Activated CD8-positive, alpha-beta memory T cell treated with anti-CD3 and anti-CD28 coated beads, Interleukin-2, amount 50 U/mL, for 24 hours (primary cell): ENCODE measurements at regions not wholly inside any gene's neighbourhood (a gene's known extent, or its start where the extent isn't known, plus 50 kb on each side); places are given as distances from the start of the nearest gene placed in this dataset.

Experiments used
- DNase-seq: peaks from one replicate; pipeline ENCODE4 v3.0.0-alpha.2; 2020; ENCODE audit errors: extremely low read depth

- no peak for DNase-seq
Measured at GRCh38 chr2:191610756-191611155, 67.2 kb upstream of the NABP1 start.

GRCh38 chr2:191611614-191612013 is 66.3 kb upstream of the NABP1 start:
- DNase-seq = no peak

DNA sequence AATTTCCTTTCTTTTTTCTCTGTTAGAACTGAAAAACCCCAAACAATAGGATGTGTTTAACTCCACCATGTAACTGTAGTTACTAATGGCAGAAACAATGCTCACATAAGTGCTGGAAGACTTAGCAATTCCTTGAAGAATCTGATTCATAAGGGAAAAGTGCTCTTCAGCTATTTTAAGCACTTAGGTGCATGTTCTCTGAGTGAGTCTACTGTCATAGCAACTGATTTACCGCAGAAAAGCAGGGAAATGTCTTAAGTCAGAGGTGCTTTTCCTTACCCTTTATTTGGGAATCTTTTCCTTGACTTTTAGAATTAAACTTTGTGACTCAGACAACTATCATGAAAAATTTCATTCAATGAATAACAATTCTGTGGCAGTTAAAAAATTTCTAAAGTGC is 65.4 kb upstream of the NABP1 start:
- DNase-seq = no peak

DNA sequence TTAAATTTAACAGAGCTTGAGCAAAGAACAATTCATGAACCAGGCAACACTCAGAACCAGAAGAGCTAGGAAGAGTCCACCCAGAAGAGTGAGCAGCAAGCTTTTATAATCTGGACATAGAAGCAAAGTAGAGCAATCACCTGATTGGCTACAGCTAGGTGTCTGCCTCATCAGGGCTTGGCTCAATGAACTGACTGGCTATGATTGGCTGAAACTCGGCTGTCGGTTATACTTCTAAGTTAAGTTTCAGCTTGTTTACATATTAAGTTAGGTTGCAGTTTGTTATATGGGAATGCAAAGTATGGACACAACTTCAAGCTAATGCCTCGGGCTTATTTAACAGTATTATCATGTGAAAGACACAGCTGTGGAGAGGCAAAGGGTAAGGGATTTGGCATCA is 63.2 kb upstream of the NABP1 start:
- DNase-seq = no peak

GRCh38 chr2:191615596-191615995 is 62.3 kb upstream of the NABP1 start:
- no peak for DNase-seq

DNA sequence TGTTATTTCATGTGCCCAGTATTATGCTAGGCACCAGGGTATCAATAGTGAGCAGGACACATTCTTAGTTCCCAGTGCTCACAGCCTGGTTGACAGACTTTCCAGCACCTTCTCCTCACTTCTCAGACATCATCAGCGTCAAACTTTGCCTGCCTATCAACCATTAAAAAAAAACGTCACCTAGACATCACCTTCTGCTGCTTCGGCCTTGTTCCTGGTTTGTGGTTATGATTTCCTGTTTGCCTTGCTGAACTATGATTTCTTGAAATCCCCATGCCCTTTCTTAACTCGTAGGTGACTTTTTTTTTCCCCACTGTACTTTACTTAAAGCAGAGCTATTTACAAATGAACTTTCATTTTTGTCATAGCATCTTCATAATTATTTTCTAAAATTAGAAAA is 60.4 kb upstream of the NABP1 start:
- no peak for DNase-seq

DNA sequence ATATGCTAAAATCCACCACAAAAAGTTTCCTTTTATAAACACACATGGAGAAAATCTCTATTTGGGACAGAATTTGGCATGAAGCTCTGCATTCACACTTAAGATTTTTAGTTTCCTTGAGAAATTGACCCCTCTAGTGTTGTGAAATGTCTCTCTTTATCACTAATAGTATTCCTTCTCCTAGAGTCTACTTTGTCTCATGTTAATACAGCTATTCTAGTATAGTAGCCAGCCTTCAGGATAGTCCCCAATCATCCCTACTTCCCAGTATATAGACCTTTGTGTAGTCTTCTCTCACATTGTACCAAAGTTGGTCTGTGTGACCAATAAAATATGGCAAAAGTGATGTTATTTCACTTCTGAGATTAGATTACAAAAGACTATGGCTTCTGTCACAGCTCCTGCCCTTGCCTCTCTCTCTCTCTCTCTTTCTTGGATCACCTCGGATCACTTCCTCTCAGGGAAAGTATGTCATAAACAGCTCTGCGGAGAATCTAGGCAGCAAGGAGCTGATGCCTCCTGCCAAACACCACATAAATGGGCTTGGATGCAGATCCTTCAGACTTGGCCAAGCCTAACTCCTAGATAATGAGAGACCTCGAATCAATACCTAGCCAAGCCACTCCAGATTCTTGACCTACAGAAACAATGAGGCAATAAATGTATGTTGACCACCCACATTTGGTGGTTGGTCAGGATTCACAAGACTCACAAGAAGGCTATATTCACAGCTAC is 59.7 kb upstream of the NABP1 start:
- DNase-seq = no peak

- DNase-seq = no peak
Measured at GRCh38 chr2:191618786-191619185, 59.1 kb upstream of the NABP1 start.

GRCh38 chr2:191620144-191620543 is 57.8 kb upstream of the NABP1 start:
- no peak for DNase-seq

DNA sequence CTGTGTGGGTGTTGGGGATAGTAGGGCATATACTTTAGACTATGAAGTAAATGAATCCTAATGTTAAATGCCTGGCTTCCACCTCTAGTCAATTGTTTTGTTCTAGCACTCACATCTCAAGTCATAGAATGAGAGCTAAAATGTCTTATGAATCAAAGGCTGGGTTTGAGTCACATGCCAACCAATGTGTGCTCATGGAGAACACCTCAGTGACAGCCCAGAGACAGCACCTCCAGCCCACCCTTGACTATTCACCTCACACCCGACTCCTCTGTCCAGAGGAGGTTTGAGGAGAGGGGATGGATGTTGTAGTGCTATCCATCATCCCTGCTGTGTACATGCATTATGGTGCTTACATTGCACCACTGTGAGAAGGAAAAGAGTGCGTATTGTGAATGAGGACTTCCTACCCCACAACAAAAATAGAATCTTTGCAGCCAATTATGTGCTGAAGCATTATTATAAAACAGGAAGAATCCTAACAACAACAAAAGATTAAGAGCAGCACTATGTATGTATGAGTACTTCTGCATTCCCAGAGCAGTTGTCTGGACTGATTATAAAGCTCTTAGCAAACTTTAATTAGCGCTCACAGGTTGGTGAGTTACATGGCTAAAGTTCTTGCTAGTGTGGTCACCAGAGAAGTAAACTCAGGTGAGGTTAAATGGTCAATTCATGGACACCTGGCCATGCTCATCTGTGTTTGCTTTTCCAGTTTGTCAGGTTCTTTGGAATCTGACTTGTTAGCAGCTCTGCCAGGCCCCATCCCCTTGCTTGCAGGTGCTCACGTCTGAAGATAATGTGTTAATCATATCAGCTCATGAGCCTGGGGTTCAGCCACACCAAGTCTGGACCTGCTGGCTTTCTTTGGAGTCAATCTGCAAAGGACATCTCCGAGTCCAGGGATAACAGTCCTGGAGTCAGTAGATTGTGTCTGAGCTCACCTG is 55.3 kb upstream of the NABP1 start:
- no peak for DNase-seq

DNA sequence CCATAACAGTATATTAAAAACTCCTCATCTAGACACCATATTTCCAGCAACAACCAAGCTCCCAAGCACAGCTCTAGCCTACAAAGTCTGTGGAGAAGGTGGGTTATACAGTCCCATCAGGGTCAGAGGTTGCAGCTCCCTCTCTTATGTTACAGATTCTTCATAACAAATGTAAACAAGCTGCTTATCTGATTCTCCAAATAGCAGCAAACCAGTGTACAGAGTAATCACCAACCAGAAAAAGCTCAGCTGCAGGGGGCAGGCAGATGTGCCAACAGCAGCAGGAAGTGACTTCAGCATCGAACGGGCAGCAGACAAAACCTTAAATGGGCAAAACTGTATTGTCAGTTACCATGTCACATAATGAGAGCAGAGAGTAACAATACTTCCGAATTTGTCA is 52.9 kb upstream of the NABP1 start:
- no peak for DNase-seq

DNA sequence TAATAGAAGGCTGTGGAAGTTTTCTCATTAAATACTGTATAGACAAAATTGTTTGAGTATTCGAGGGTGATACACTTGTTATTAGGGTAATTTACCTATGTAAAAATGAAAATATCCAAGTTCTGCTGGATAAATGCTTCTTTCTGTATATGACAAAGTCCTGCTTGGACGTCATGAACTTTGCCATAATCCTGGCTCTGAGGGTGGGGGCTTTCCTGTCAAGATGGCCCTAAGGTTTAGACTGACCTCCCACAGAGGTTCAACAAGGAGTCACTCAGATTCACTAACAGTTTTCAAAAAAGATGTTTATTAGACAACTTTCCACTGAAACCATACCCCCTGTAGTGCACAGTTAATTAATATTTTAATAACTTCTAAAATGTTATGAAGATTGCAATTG is 52.5 kb upstream of the NABP1 start:
- no peak for DNase-seq

- no peak for DNase-seq
Measured at GRCh38 chr2:191626497-191627151, 51.3 kb upstream of the NABP1 start.

DNA sequence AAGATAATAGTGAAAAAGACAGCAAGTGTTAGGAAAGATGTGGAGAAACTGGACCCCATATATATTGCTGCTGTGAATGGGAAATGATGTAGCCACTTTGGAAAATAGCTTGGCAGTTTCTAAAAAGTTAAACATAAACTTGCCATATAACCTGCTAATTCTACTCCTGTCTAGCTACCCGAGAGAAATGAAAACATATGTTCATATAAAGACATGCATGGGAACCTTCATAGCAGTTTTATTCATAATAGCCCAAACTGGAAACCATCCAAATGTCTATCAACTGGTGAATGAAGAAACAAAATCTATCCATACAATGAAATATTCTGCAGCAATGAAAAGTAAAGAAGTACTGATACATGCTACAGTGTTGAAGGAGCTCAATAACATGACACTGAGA is 50.4 kb upstream of the NABP1 start:
- DNase-seq = no peak
